Panc1 (cell line): ENCODE measurements at regions not wholly inside any gene's neighbourhood (a gene's known extent, or its start where the extent isn't known, plus 50 kb on each side); places are given as distances from the start of the nearest gene placed in this dataset.
"Not testable (repeated sequence)": the region's sequence is repeated elsewhere in the genome, so short reads cannot be mapped to it uniquely, and the experiment has no call there.

Experiments used
- ATAC-seq: fragments of 200-7000 bp; cut with Tn5 transposase; 2 replicates; pipeline ENCODE4 v1.9.1; 2020; ENCODE audit warnings: mild to moderate bottlenecking, moderate library complexity
- BruUV-seq: library from RNA; stranded (reverse); fragments of 400-500 nt; replicated peaks from 2 replicates; lab custom pipeline; 2021; lab: Mats Ljungman, UMichigan
- CTCF ChIA-PET: fragments of 300-600 bp; sonication (Branson Sonifier 250); formaldehyde crosslinking; loops from one replicate; lab custom pipeline; 2022; ENCODE audit warnings: antibody characterized with exemption; lab: Charles Lee
- POLR2A ChIA-PET: fragments of 300-600 bp; sonication (Branson Sonifier 250); formaldehyde crosslinking; loops from one replicate; lab custom pipeline; 2022; ENCODE audit warnings: antibody characterized with exemption; lab: Charles Lee
- DNase-seq: peaks from one replicate; pipeline ENCODE4 v3.0.0-alpha.2; 2010; ENCODE audit warnings: low read depth, low spot score
- H3K27ac ChIP-seq: 2 replicates; pipeline ENCODE4 v1.5.1; 2011; ENCODE audit warnings: mild to moderate bottlenecking, low read length, inconsistent platforms
- H3K27me3 ChIP-seq: fragments of 200-500 bp; sonication (Bioruptor generic); 2 replicates; pipeline ENCODE4 v1.6.0; 2014; ENCODE audit warnings: low read length, inconsistent platforms; ENCODE audit not compliant: control insufficient read depth, insufficient read depth
- H3K36me3 ChIP-seq: fragments of 200-500 bp; sonication (Bioruptor generic); 2 replicates; pipeline ENCODE4 v1.5.1; 2014; ENCODE audit warnings: inconsistent platforms, mild to moderate bottlenecking, low read length, moderate library complexity; ENCODE audit not compliant: control insufficient read depth, insufficient read depth
- H3K4me1 ChIP-seq: 2 replicates; pipeline ENCODE4 v1.5.1; 2011; ENCODE audit warnings: inconsistent platforms, mild to moderate bottlenecking, low read length, moderate library complexity; ENCODE audit not compliant: control insufficient read depth, insufficient read depth
- H3K4me3 ChIP-seq, 2 experiments: 2 replicates each; pipeline ENCODE4 v1.5.1; 2011 to 2012; ENCODE audit warnings: low read depth in 2 of 2, low read length in 2 of 2, mild to moderate bottlenecking in 2 of 2, inconsistent platforms in 1 of 2, moderate library complexity in 1 of 2
- H3K9me3 ChIP-seq: fragments of 200-500 bp; sonication (Bioruptor generic); 2 replicates; pipeline ENCODE4 v1.5.1; 2014; ENCODE audit warnings: low read depth, mild to moderate bottlenecking, inconsistent platforms, low read length, moderate library complexity; ENCODE audit not compliant: control insufficient read depth, insufficient read depth
- in situ Hi-C: cut with HindIII; loops from 2 replicates; pipeline ENCODE4 v1.10.0; 2016; ENCODE audit warnings: low sequenced_read_pairs, low pct_unique_long_range_greater_than_20kb
- intact Hi-C: fragments of 100-400 bp; cut with micrococcal nuclease; formaldehyde crosslinking; loops from one replicate; pipeline ENCODE4 v1.10.0; 2022; ENCODE audit not compliant: unreplicated experiment

GRCh38 chr4:4032364-4032763 is 194.4 kb downstream of the OTOP1 start:
- DNase-seq, H3K27me3 ChIP-seq, intact Hi-C loops, POLR2A ChIA-PET, ATAC-seq, H3K27ac ChIP-seq, BruUV-seq, in situ Hi-C loops, H3K36me3 ChIP-seq, CTCF ChIA-PET, H3K4me3 ChIP-seq, H3K9me3 ChIP-seq, H3K4me1 ChIP-seq: not testable (repeated sequence)

GRCh38 chr4:4032801-4033605 is 193.7 kb downstream of the OTOP1 start:
- in situ Hi-C loops, H3K27me3 ChIP-seq, H3K36me3 ChIP-seq, BruUV-seq, H3K4me3 ChIP-seq, intact Hi-C loops, H3K9me3 ChIP-seq, H3K4me1 ChIP-seq, H3K27ac ChIP-seq, CTCF ChIA-PET, ATAC-seq, DNase-seq, POLR2A ChIA-PET: not testable (repeated sequence)

DNA sequence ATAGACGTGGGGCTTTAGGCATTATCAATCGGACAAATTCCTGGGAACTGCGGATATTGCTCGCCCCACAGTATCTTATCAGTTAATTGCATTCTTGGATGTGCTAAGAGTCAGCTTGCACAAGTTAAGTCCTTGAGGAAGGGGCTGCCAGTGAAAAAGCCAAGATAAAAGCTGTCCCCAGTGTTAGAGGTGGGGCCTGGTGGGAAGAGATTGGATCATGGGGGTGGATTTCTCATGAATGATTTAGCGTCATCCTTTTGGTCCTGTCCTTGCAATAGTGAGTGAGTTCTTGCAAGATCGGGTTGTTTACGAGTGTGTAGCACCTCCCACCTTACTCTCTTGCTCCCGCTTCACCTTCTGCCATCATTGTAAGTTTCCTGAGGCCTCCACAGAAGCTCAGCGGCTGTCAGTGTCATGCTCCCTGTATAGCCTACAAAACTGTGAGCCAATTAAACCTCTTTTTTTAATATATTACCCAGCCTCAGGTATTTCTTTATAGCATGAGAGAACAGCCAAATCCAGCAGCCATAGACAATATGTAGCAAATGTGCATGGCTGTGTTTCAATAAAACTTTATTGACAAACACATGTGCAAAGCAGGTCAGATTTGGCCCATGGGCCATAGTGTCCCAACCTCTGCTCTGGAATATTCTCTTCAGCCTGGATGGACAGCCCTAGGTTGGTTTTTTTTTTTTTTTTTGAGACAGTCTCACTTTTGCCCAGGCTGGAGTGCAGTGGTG is 189.2 kb downstream of the OTOP1 start:
- H3K27ac ChIP-seq, POLR2A ChIA-PET, H3K4me3 ChIP-seq, H3K9me3 ChIP-seq, intact Hi-C loops, BruUV-seq, DNase-seq, in situ Hi-C loops, CTCF ChIA-PET, ATAC-seq, H3K4me1 ChIP-seq, H3K36me3 ChIP-seq, H3K27me3 ChIP-seq: not testable (repeated sequence)

- DNase-seq, in situ Hi-C loops, H3K36me3 ChIP-seq, intact Hi-C loops, H3K27ac ChIP-seq, ATAC-seq, CTCF ChIA-PET, H3K27me3 ChIP-seq, BruUV-seq, POLR2A ChIA-PET, H3K9me3 ChIP-seq, H3K4me3 ChIP-seq, H3K4me1 ChIP-seq: not testable (repeated sequence)
Measured at GRCh38 chr4:4045823-4046222, 180.9 kb downstream of the OTOP1 start.

DNA sequence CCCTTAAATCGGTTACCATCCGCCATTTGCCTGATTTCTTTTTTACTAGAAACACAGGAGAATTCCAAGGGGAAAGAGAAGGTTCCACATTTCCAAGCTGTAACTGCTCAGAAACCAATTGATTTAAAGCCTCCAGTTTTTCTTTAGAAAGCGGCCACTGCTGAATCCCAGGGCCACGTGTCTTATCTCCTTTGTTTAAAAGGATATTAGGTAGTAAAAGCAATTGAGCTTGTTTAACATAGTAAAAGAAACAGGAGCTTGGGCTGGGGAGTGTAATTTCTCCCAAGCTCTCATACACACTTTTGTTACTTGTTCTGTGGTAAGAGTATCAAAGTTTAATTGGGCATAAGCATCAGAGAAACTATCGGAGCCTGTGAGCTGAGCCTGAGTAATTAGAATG is 180.0 kb downstream of the OTOP1 start:
- H3K27ac ChIP-seq, H3K36me3 ChIP-seq, H3K4me1 ChIP-seq, intact Hi-C loops, H3K9me3 ChIP-seq, CTCF ChIA-PET, ATAC-seq, H3K4me3 ChIP-seq, in situ Hi-C loops, DNase-seq, POLR2A ChIA-PET, BruUV-seq, H3K27me3 ChIP-seq: not testable (repeated sequence)

DNA sequence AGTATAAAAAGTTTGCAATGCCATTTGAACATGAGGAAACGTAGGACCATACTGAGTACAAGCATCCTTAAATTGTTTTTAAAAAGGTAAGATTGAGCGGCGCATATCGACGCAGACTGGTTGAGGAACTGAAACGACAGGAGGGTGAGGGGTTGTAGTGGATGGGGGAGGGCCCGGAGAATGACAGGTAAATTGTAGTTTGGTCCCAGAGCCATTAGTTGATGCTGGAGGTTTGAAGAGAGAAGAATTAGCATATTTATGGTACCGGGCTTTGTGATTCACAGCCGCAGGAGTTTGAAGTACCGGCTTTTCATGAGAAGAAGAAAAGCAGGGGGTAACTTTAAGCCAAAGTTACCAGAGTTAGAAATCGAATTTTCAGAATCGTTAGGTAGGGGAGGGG is 179.5 kb downstream of the OTOP1 start:
- H3K4me3 ChIP-seq, H3K36me3 ChIP-seq, ATAC-seq, H3K27ac ChIP-seq, H3K27me3 ChIP-seq, CTCF ChIA-PET, POLR2A ChIA-PET, DNase-seq, BruUV-seq, H3K4me1 ChIP-seq, intact Hi-C loops, H3K9me3 ChIP-seq, in situ Hi-C loops: not testable (repeated sequence)

DNA sequence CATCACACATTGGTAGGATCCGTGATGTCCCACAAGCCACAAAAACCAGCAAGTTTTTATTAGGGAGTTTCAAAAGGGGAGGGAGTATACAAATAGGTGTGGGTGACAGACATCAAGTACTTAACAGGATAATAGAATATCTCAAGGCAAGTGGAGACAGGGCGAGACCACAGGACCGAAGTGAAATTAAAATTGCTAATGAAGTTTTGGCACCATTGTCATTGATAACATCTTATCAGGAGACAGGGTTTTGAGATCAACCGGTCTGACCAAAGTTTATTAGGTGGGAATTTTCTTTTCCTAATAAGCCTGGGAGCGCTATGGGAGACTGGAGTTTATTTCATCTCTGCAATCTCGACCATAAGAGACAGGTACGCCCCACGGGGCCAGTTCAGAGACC is 178.5 kb downstream of the OTOP1 start:
- H3K4me3 ChIP-seq, H3K36me3 ChIP-seq, ATAC-seq, H3K27ac ChIP-seq, DNase-seq, BruUV-seq, H3K27me3 ChIP-seq, in situ Hi-C loops, intact Hi-C loops, H3K9me3 ChIP-seq, POLR2A ChIA-PET, H3K4me1 ChIP-seq, CTCF ChIA-PET: not testable (repeated sequence)
